Neural crest cell (in vitro differentiated cells): ENCODE measurements at regions not wholly inside any gene's neighbourhood (a gene's known extent, or its start where the extent isn't known, plus 50 kb on each side); places are given as distances from the start of the nearest gene placed in this dataset.

Source experiments
- DNase-seq: peaks from one replicate; pipeline ENCODE4 v3.0.0; 2021; ENCODE audit warnings: low read depth, mixed read lengths, low spot score
- H3K27ac Mint-ChIP-seq: one replicate; pipeline ENCODE4 v1.8.0; 2021; ENCODE audit warnings: mild to moderate bottlenecking, mixed read lengths; ENCODE audit not compliant: unreplicated experiment
- H3K27me3 Mint-ChIP-seq: 2 replicates; pipeline ENCODE4 v1.8.0; 2021; ENCODE audit warnings: low read depth, mild to moderate bottlenecking, mixed read lengths
- H3K36me3 Mint-ChIP-seq: 2 replicates; pipeline ENCODE4 v1.8.0; 2021; ENCODE audit warnings: low read depth, mild to moderate bottlenecking, mixed read lengths
- H3K4me1 Mint-ChIP-seq: 2 replicates; pipeline ENCODE4 v1.8.0; 2021; ENCODE audit warnings: mixed read lengths
- H3K4me3 Mint-ChIP-seq: one replicate; pipeline ENCODE4 v1.8.0; 2021; ENCODE audit warnings: mild to moderate bottlenecking, mixed read lengths
- H3K9me3 Mint-ChIP-seq: 2 replicates; pipeline ENCODE4 v1.8.0; 2021; ENCODE audit warnings: mixed read lengths
- CTCF ChIP-seq: fragments of 200-600 bp; sonication (generic); conservative IDR thresholded peaks from 2 replicates; pipeline ENCODE4 v1.5.0; 2021; ENCODE audit warnings: antibody characterized with exemption, mild to moderate bottlenecking

GRCh38 chr10:14468023-14468441 is 137.3 kb upstream of the FRMD4A start:
- no peak overlapping the region for H3K27ac Mint-ChIP-seq
- no peaks in the 10 kb centered on the region for H3K36me3 Mint-ChIP-seq

GRCh38 chr10:14466257-14466656 is 135.5 kb upstream of the FRMD4A start:
- Mint-ChIP-seq H3K27me3 (no peaks in the 10 kb centered on the region), H3K9me3 (peaks cover 4% of the 10 kb centered on the region), H3K36me3 (no peaks in the 10 kb centered on the region), H3K4me1 (peaks cover 5% of the 10 kb centered on the region), H3K27ac (no peak overlapping the region), H3K4me3 (no peak overlapping the region)
- DNase-seq, result no peak
- no peak for TF ChIP-seq CTCF

More at GRCh38 chr10:14468023-14468441, 137.3 kb upstream of the FRMD4A start:
- no peak overlapping the region for H3K4me3 Mint-ChIP-seq
- DNase-seq, result no peak
- no peaks in the 10 kb centered on the region for H3K27me3 Mint-ChIP-seq
- peaks cover 5% of the 10 kb centered on the region for H3K4me1 Mint-ChIP-seq
- H3K9me3 Mint-ChIP-seq, result peaks cover 4% of the 10 kb centered on the region
- no peak for TF ChIP-seq CTCF

- no peak for DNase-seq
- no peak for TF ChIP-seq CTCF
- H3K36me3 Mint-ChIP-seq, result no peaks in the 10 kb centered on the region
- no peaks in the 10 kb centered on the region for H3K4me1 Mint-ChIP-seq
- H3K27me3 Mint-ChIP-seq, result no peaks in the 10 kb centered on the region
- no peak overlapping the region for H3K4me3 Mint-ChIP-seq
- no peak overlapping the region for H3K27ac Mint-ChIP-seq
- peaks cover 4% of the 10 kb centered on the region for H3K9me3 Mint-ChIP-seq
Observed at GRCh38 chr10:14460447-14460846, 129.7 kb upstream of the FRMD4A start.

GRCh38 chr10:14459665-14460064 is 128.9 kb upstream of the FRMD4A start:
- H3K4me3 Mint-ChIP-seq, result no peak overlapping the region
- H3K27ac Mint-ChIP-seq, result no peak overlapping the region
- no peaks in the 10 kb centered on the region for H3K27me3 Mint-ChIP-seq
- no peak for TF ChIP-seq CTCF
- H3K36me3 Mint-ChIP-seq, result no peaks in the 10 kb centered on the region
- no peaks in the 10 kb centered on the region for H3K4me1 Mint-ChIP-seq
- peaks cover 4% of the 10 kb centered on the region for H3K9me3 Mint-ChIP-seq
- DNase-seq, result no peak

GRCh38 chr10:14456870-14457266 is 126.1 kb upstream of the FRMD4A start:
- no peak for TF ChIP-seq CTCF
- Mint-ChIP-seq H3K36me3 (no peaks in the 10 kb centered on the region), H3K27ac (no peak overlapping the region), H3K9me3 (peaks cover 3% of the 10 kb centered on the region), H3K4me3 (no peak overlapping the region), H3K27me3 (no peaks in the 10 kb centered on the region), H3K4me1 (peaks cover 4% of the 10 kb centered on the region)
- no peak for DNase-seq
